CD1c-positive myeloid dendritic cell (primary cell): ENCODE measurements at regions not wholly inside any gene's neighbourhood (a gene's known extent, or its start where the extent isn't known, plus 50 kb on each side); places are given as distances from the start of the nearest gene placed in this dataset.
"Not testable (repeated sequence)": the region's sequence is repeated elsewhere in the genome, so short reads cannot be mapped to it uniquely, and the experiment has no call there.

Source experiments
- DNase-seq: peaks from one replicate; pipeline ENCODE4 v3.0.0-alpha.2; 2016; ENCODE audit errors: extremely low spot score

- DNase-seq, result no peak
These were observed 140.7 kb upstream of the ALKAL2 start for GRCh38 chr2:428591-428990.

- DNase-seq, result not testable (repeated sequence)
These were observed 138.8 kb upstream of the ALKAL2 start for GRCh38 chr2:426696-427095.

- DNase-seq, result no peak
These were observed 138.1 kb upstream of the ALKAL2 start for GRCh38 chr2:425947-426346.

- DNase-seq, result no peak
These were observed 137.4 kb upstream of the ALKAL2 start for GRCh38 chr2:425243-425642.

GRCh38 chr2:424306-425171 is 136.6 kb upstream of the ALKAL2 start:
- DNase-seq, result no peak

GRCh38 chr2:423479-423878 is 135.6 kb upstream of the ALKAL2 start:
- no peak for DNase-seq

- DNase-seq, result no peak
These were observed 135.0 kb upstream of the ALKAL2 start for GRCh38 chr2:422676-423435.

GRCh38 chr2:421406-421805 is 133.5 kb upstream of the ALKAL2 start:
- no peak for DNase-seq

- no peak for DNase-seq
These were observed 131.9 kb upstream of the ALKAL2 start for GRCh38 chr2:419687-420317.

- no peak for DNase-seq
These were observed 129.8 kb upstream of the ALKAL2 start for GRCh38 chr2:417662-418061.

- DNase-seq, result no peak
These were observed 129.1 kb upstream of the ALKAL2 start for GRCh38 chr2:417006-417405.

- no peak for DNase-seq
These were observed 128.2 kb upstream of the ALKAL2 start for GRCh38 chr2:415986-416610.

- DNase-seq, result no peak
These were observed 121.6 kb upstream of the ALKAL2 start for GRCh38 chr2:409523-409922.

GRCh38 chr2:407630-408029 is 119.7 kb upstream of the ALKAL2 start:
- DNase-seq, result no peak

GRCh38 chr2:406876-407275 is 119.0 kb upstream of the ALKAL2 start:
- no peak for DNase-seq

- no peak for DNase-seq
These were observed 118.3 kb upstream of the ALKAL2 start for GRCh38 chr2:406231-406630.

GRCh38 chr2:404581-404980 is 116.7 kb upstream of the ALKAL2 start:
- no peak for DNase-seq

GRCh38 chr2:403682-404081 is 115.8 kb upstream of the ALKAL2 start:
- no peak for DNase-seq

GRCh38 chr2:402721-403120 is 114.8 kb upstream of the ALKAL2 start:
- no peak for DNase-seq

- no peak for DNase-seq
These were observed 114.3 kb upstream of the ALKAL2 start for GRCh38 chr2:402206-402605.

- DNase-seq, result no peak
These were observed 113.3 kb upstream of the ALKAL2 start for GRCh38 chr2:401019-401679.

GRCh38 chr2:397926-398325 is 110.0 kb upstream of the ALKAL2 start:
- DNase-seq, result no peak
